GM10266 (cell line): ENCODE measurements at regions not wholly inside any gene's neighbourhood (a gene's known extent, or its start where the extent isn't known, plus 50 kb on each side); places are given as distances from the start of the nearest gene placed in this dataset.
"Not testable (repeated sequence)": the region's sequence is repeated elsewhere in the genome, so short reads cannot be mapped to it uniquely, and the experiment has no call there.

Experiments used
- DNase-seq: peaks from one replicate; pipeline ENCODE4 v3.0.0; 2012; ENCODE audit errors: extremely low spot score
- TF ChIP-seq, protein P1 (sequence below): IDR thresholded peaks from 2 replicates; pipeline ENCODE4 v1.5.1; 2012; ENCODE audit warnings: mild to moderate bottlenecking, low read depth; ENCODE audit not compliant: control insufficient read depth, insufficient read depth; ENCODE audit errors: missing control alignments

DNA sequence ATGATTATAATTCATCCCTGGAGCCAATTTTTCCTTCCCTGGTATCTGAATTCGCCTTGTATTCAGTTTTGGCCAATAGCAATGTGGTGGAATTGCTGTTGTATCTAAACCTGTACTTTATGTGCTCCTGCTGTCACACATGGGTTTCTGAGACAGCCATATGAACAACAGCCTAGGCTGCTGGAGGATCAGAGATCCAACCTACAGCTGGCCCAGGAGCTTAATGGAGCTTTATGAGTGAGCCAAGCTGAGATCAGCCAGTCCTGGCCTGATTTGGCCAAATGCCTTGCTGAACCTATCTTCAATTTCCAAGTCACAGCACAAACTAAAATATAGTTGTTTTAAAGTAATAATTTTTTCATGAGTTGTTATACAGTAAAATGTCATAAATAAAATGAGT lies 1071.5 kb downstream of the PCDH7 start:
- TF ChIP-seq, protein P1, sequence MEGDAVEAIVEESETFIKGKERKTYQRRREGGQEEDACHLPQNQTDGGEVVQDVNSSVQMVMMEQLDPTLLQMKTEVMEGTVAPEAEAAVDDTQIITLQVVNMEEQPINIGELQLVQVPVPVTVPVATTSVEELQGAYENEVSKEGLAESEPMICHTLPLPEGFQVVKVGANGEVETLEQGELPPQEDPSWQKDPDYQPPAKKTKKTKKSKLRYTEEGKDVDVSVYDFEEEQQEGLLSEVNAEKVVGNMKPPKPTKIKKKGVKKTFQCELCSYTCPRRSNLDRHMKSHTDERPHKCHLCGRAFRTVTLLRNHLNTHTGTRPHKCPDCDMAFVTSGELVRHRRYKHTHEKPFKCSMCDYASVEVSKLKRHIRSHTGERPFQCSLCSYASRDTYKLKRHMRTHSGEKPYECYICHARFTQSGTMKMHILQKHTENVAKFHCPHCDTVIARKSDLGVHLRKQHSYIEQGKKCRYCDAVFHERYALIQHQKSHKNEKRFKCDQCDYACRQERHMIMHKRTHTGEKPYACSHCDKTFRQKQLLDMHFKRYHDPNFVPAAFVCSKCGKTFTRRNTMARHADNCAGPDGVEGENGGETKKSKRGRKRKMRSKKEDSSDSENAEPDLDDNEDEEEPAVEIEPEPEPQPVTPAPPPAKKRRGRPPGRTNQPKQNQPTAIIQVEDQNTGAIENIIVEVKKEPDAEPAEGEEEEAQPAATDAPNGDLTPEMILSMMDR: no peak

DNA sequence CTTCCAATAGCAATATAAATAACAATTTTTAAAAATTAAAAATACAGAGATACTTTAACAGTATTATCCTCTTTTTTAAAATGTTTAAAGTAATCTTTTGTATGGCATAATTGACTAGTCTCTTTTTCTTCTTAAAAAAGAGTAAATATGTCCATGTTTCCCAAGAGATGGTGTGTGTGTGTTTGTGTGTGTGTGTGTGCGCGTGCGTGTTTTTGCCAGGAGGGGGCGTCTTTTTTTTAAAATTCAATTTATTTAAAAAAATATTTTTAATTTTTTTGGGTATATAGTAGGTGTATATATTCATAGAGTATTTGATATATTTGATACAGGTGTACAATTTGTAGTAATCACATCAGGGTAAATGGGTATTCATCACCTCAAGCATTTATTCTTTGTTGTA lies 1073.7 kb downstream of the PCDH7 start:
- DNase-seq: no peak
- TF ChIP-seq, protein P1: no peak

More for the DNA sequence above, 1071.5 kb downstream of the PCDH7 start:
- no peak for DNase-seq

DNA sequence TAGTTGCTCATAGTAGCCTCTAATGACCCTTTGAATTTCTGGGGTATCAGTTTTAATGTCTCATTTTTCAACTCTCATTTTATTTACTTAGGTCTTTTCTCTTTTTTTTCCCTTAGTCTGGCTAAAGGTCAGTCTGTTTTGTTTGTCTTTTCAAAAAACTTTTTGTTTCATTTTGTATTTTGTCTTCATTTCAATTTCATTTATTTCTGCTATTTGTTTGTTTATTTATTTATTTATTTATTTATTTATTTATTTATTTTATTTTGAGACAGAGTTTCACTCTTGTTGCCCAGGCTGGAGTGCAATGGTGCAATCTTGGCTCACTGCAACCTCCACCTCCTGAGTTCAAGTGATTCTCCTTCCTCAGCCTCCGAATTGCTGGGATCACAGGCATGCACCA lies 1076.9 kb downstream of the PCDH7 start:
- not testable (repeated sequence) for DNase-seq

DNA sequence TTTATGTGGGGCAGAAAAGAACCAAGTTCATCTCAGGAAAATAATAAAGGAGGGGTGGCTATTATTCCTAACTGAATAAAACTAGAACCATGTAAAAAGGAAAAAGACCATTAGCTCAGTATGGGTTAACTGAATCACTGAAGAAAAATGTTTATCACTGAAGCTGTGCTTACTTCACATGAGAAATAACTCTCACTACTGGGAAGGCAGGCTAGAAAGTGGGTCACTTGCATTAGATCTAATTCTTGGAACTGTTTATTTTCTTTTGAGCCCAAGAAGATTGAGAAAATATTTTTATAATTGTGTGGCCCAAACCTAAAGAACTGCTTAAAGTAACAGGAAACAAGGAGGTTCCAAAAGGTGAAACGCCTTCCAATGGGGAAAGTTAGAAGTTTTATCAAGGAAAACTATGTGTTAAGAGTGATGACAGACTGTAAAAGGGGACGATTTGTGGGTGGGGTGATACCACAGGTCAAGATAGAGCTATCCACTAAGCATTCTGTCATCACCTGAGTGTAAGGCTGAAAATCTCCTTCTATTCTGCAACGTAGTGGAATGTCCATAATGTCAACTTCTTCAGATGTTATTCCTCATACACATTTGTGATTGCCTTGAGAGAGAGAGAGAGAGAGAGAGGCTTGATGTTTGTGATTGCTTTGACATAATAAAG lies 1083.5 kb downstream of the PCDH7 start:
- no peak for DNase-seq
- TF ChIP-seq, protein P1: no peak

DNA sequence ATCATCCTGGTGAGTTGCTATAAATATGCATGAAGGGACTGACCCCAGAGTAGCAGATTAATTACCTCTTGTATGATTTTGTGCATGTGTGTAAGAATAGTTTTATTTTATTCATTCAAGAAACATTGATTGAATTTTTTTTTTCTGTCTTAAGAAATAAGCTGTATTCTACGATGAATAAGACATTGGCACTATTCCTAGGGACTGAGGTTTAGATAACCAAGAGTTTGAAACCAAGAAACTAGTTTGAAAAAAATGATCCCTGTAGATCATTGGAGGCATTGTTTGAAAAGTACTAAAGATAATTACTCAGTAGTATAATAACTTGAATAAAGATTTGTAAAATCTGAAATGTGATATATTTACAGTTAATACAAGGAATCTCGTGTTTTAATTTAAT lies 1086.9 kb downstream of the PCDH7 start:
- TF ChIP-seq, protein P1: no peak
- DNase-seq: no peak

DNA sequence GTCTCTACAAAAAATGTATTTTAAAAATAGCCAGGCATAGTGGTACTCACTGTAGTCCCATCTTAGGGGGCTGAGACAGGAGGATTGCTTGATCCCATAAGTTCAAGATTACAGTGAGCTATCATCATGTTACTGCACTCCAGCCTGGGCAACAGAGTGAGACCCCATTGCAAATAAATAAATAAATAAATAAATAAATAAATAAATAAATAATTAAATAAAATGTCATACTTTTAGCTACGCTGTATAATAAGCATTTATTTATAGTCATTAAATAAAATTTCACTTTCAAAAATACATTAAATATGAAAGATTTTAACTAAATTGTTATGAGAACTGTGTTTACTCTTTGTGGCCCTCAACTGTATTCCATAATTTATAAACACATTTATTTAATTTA lies 1124.2 kb downstream of the PCDH7 start:
- no peak for DNase-seq
- TF ChIP-seq, protein P1: no peak

DNA sequence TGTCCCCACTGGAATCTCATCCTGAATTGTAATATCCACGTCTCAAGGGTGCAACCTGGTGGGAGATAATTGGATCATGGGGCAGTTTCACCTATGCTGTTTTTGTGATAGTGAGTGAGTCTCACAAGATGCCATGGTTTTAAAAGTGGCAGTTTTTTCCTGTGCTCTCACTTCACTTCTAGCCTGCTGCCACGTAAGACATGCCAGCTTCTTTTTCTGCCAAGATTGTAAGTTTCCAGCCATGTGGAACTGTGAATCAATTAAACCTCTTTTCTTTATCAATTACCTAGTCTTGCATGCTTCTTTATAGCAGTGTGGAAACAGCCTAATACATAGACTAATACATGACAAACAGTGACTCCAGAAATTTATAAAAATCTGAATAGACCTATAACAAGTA lies 1131.8 kb downstream of the PCDH7 start:
- TF ChIP-seq, protein P1: no peak
- DNase-seq: no peak

DNA sequence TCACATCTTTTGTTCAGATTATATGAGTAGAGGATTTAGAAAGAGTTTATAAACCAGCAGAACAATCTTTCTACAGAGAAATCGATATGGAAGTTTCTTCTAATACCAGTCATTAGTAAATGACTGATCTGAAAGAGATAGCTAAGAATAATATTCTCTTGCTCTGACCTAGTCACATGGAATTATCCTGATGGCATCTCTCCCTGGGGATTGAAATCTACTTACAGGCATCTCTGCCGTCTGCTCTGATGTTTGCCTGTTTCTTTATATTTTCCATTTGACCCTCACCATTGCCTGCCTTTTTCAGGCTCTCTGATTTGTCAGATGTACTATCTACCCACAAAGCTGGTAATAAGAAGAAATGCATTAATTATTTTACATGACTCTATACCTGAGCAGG lies 1157.3 kb downstream of the PCDH7 start:
- TF ChIP-seq, protein P1: no peak
- no peak for DNase-seq

DNA sequence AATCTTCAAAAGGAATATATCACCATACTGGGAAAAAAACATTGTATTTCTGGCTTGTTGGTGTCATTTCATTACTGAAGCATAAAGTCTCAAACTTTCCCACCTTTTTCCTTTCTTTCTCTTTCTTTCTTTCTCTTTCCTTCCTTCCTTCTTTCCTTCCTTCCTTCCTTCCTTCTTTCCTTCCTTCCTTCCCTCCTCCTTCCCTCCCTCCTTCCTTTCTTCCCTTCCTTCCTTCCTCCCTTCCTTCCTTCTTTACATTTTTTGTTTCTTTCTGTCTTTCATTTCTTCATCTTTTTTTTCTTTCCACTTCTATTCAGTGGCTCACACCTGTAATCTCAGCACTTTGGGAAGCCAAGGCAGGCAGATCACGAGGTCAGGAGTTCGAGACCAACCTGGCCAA lies 1160.7 kb downstream of the PCDH7 start:
- DNase-seq: not testable (repeated sequence)
